Stimulated activated CD8-positive, alpha-beta memory T cell treated with anti-CD3 and anti-CD28 coated beads, Interleukin-15, amount 100 ng/mL, for 4 hours (primary cell): ENCODE measurements at regions not wholly inside any gene's neighbourhood (a gene's known extent, or its start where the extent isn't known, plus 50 kb on each side); places are given as distances from the start of the nearest gene placed in this dataset.
"Not testable (repeated sequence)": the region's sequence is repeated elsewhere in the genome, so short reads cannot be mapped to it uniquely, and the experiment has no call there.

Experiments
- DNase-seq, 2 donors: peaks; one replicate each; pipeline ENCODE4 v3.0.0-alpha.2; 2020; ENCODE audit warnings: low read depth in 2 of 2

DNA sequence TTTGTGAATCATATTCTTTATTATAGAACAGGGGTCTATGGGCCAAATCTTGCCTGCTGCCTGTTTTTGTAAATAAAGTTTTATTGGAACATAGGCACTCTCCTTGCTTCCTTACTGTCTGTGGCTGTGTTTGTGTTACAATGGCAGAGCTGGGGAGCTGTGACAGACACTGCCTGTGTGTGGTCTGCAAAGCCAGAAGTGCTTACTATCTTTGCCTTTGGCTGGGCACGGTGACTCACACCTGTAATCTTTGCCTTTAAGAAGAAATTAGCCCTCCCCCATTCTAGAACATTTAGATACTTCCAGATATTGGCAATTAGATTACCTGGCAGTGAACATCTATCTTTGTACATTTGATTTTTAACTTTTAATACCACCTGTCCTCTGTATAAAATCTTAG is 308.3 kb downstream of the FOXL1 start:
- no peak for DNase-seq

DNA sequence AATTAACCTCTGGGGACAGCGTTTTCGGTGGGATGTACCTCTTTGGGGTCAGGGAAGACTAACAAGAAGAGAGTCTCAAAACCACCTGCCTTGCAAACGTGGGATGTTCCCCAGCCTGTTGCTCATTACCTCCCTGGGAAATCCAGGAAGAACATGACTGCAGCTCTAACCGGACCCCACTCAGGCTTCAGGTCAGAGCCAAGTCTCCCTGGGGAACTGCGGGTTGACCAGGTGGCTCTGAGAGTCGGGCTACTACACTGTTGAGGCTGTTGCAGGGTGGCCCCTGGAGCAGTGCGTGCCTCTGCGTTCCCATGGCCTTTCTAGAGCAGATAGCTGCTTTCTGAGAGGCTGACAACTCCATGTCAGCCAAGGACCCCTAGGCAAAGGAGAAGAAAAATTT is 309.1 kb downstream of the FOXL1 start:
- no peak for DNase-seq

DNA sequence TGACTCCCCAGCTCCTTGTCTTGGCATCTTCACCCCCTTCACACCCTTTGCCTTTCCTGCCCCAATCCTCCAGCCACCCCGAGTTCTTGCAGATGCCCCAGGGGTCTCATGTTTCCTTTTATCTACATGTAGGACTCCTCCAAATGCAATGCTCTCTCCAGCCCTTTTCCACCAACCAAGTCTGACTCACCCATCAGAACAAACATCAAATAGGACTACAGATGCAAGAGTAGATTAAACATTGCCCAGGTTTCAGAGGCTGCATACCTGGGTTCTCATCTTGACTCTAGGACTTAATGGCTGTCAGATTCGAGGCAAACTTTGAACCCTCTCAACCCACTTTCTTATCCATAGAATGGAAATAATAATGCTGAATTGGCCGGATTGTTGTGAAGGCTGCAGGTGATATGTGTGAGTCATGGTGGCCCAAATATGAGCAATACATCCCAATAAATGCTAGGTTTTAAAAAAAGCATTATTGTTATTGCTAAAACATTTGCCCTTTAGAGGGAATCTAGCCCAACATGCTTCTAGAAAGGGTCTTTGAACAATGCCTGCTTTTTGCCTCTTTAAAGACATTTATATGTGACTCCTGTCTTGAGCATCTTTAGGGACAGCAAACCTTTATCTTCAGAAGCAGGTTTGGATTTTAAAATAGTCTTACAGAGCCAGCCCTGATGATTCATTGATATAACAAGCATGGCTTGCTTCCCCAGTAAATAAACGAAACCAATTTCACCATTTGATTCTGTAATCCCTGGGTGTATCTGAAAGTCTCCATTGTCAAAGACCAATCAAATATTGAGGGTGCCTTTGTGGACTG is 310.1 kb downstream of the FOXL1 start:
- DNase-seq: no peak

DNA sequence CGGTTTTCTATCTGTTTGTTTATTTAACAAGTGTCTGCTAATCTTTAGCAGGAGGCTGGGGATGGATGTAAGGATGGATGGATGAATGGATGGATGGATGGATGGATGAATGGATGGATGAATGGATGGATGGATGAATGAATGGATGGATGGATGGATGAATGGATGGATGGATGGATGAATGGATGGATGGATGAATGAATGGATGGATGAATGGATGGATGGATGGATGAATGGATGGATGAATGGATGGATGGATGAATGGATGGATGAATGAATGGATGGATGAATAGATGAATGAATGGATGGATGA is 310.7 kb downstream of the FOXL1 start:
- DNase-seq: not testable (repeated sequence)

DNA sequence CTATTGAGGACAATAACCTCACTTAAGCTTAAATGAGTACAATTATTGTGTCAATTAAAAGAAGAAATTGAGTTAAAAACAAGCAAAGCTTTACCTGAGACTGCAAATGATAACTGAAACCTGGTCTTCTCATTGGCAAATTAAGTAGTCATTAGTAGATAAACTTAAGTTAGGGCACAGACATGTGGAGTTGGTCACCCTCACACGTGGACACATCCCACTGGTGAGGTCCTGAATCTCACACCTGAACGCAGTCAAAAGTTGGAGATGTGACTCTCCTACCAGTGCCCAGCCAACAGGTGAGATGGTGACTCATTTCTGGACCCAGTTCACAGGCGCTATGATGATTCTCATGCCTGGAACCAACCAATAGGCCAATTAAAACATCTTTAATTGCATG is 311.6 kb downstream of the FOXL1 start:
- DNase-seq: no peak

DNA sequence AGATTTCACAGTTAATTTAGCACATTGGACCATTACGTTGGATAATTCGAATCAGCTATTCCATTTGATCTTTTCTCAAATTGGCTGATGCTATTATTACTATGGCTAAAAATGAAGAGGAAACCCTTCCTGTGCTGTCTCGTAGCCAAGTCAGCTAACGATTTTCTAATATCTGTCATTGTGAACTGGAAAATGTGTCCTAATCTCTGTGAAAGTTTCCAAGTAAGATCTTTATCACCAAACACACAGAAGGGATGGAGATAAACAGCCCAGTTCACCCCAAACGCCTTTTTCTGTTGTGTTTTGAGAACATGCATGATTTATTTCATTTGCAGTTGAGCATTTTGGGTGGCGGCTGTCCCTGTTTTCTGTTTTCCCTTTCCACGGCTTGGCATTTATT is 312.8 kb downstream of the FOXL1 start:
- DNase-seq: no peak

DNA sequence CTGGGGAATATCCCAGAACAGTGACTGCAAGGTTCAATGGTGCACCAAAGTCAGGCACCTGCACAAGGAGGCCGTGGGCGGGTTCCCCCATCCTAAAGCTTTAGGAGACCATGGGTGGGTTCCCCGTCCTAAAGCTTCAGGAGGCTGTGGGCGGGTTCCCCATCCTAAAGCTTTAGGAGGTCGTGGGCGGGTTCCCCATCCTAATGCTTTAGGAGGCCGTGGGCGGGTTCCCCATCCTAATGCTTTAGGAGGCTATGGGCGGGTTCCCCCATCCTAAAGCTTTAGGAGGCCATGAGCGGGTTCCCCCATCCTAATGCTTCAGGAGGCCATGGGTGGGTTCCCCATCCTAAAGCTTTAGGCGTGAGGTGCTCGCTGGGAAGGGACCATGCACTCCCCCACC is 313.3 kb downstream of the FOXL1 start:
- DNase-seq: no peak

DNA sequence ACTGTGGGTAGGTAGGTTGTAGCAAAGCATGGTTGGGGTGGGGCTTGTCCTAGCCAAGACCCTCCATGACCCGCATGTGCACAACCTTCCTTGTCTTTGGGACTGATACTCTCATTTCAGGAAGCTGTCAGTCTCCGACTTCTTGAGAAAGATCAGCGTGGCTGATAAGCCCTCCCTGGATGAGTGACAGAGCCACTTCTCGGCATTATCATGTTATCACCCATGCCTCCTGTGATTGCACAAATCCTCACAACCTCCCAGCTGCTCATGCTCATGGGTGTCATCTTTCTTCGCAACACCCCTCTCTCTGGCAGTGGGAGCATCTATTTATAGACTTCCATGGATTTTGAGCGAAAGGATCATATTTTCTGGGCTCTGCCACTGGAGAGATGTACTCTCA is 314.2 kb downstream of the FOXL1 start:
- DNase-seq: no peak

DNA sequence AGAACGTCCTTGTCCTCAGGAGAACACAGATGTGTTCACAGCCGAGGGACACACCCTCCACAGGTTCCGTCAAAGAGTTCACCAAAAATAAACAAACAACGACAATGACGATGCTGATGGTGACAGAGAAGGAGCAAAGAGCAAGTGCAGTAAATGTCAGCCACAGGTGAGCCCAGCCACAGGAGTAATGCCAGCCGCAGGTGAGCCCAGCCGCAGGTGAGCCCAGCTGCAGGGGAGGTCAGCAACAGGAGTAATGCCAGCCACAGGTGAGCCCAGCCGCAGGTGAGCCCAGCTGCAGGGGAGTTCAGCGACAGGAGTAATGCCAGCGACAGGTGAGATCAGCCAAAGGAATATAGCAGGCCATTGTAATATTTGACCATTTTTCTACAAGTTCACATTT is 315.2 kb downstream of the FOXL1 start:
- no peak for DNase-seq

DNA sequence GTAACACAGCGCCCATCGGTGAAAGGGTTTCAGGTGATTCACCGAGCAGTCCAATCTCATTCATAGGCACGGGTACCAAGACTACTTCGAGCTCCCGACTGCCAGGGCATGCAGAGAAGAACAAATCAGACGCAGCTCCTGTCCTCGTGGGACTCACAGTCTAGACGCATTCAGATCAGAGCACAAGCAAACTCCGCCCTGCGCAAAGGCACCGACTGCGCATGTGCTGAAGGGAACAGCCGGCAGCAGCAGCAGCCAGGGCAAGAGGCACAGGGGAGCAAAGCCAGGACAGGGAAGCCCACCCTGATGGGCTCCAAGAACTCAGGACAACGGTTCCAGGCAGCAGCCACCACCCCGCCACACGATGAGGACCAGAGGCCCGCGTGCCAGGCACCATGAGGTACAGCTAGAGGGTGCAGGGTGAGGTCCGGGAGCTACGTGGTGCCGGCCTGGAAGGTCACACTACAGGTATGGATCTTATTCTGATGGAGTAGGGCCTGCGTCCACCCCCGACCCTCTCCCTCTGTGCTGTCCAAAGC is 315.7 kb downstream of the FOXL1 start:
- DNase-seq: no peak

DNA sequence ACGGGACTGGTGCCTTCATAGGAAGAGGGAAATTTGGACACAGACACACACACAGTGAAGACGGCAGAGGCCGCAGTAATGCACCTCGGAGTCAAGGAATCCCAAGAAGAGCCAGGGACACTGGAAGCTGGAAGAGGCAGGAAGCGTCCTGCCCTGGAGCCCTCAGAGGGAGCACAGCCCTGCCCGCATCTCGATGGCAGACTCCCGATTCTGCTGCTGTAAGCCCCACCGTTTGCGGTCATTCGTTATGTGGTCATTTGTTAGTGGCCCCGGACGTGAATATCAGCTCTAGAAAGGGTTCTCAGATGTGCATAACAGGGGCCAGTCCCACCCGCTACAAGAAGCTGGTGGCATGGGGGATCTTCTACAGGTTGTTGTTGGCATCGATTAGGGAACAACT is 316.6 kb downstream of the FOXL1 start:
- no peak for DNase-seq

DNA sequence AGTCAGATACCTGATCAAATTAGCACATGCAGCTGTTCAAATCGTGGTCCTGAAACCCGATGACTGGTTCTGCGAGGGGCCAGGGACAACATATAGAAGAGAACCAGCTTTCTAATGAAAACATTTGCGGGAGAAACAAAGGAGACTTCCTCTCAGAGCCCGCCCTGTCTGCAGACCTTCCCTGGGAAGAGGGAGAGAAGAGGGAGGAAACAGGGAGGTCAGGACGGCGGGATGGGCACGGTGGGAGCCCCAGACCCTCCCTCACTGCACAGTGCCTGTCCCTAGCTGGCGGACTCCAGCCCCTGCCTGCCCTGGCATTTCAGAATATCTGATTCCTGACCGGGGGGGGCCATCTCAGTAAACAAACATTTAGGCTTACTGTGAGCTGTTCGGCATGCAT is 317.3 kb downstream of the FOXL1 start:
- no peak for DNase-seq

DNA sequence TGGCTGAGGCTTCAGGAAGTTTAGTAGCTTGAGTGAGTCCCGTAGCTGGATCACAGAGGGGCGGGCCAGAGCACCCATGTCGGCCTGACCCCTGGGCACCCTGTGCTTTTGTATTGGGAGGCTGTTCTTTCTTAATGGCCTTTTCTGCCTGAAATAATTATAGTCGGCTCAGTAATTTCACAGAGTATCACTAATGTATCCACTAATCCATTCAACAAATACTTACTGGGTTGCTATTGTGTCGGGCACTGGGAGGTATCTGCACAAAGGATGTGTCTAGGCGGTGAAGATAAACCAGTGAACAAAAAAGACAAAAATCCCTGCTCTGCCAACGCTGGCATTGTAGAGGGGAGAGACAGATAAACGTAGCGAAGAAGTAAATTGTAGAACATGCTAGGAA is 318.6 kb downstream of the FOXL1 start:
- no peak for DNase-seq

DNA sequence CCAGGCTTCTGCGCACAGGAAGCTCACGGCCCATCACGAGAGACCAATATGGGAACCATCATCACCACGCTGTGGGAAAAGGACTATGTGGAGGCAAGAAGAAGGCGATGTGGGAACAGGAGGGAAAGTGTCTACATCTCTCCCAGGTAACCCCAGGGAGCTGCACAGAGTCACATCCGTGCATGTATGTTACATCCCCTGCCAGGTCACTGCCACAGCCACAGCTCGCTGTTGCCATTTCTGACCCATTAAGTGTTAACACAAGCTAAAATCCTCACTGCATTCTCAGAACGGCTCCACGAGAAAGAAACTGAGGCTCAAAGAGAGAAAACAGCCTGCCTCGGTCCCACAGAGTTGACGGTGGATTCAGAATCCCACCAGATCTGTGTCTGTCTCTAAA is 319.1 kb downstream of the FOXL1 start:
- DNase-seq: no peak

DNA sequence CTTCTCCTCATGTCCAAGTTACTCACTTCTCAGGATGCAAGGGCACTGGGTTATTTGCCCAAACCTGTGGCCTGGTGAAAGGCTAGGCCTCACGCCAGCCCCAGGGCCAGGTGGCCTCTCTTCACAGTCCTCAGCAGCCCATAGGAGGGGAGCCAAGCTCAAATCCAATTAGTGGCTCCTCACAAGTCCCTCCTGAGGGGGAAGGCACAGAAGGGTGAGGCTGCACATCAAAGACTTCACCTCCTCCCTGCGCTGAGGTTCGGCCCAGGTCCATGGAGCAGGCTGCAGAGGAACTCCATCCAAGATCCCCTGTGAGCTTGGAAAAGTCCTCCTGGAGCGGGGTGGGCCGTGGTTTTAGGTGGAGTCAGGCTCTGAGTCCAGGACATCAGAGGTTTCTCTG is 320.0 kb downstream of the FOXL1 start:
- no peak for DNase-seq

DNA sequence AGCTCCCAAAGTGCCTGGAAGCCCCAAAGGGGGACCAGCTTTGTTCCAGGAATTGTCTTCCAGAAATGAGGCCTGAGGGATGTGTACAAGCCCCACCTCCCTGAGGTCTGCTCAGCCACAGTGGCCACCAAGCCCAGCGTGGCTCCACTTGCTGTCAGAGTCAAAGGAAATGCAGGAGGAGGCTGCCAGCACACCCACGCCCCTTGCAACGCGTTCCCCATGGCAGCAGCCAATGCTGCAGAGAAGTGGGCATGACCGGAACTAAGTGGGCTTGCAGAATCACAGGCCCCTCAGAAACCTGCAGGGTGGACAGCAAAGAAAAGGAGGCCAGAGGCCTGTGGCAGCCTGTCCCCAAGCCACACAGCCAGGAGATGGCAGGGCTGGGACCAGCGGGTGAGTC is 320.8 kb downstream of the FOXL1 start:
- no peak for DNase-seq

DNA sequence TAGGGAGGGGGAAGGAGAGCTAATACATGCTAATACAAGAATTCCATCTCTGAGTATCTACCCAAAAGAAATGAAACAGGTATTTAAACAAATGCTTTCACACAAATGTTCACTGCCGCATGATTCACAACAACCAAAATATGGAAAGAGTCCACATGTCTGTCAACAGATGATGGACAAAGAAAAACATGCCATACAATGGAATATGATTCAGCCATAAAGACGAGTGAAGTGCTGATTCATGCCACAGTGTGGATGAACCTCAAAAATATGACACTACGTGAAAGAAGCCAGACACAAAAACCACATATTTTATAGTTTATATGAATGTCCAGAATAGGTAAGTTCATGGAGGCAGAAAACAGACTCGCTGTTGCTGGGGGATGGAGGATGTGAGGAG is 321.4 kb downstream of the FOXL1 start:
- no peak for DNase-seq

DNA sequence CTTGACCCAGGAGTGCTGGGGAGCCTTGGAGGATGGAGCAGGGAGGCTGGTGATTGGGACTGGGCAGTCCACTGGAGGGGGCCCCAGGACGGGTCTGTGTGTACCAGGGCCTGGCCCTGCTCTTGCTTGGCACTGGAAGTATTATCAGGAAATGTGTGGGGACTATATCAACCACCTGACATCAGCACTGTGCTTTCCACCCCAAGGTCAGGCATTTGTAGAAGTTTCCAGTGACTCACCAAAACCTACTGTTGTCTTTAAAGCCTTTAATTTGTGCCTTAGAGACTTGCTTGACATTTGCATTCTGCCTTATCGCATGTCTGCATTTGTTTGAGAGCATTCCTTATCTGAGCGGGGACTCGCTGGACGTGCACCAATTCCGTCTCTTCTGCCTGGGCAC is 323.1 kb downstream of the FOXL1 start:
- DNase-seq: no peak

DNA sequence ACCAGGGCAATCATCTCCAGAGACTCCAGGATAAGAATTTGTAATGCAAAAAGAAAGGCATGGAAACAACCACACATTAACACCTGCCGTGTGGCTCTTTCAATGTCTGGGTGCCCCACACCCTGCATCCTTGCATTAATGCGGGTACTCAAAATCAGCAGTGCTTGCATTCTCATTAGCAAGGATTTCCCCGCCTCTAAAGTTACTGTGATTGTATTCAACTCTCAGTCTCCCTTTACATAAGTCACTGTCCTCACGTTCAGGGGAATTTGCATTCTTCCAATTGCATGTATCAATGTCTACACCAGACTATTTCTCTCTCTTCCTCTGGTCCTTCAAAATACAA is 324.3 kb downstream of the FOXL1 start:
- DNase-seq: no peak

DNA sequence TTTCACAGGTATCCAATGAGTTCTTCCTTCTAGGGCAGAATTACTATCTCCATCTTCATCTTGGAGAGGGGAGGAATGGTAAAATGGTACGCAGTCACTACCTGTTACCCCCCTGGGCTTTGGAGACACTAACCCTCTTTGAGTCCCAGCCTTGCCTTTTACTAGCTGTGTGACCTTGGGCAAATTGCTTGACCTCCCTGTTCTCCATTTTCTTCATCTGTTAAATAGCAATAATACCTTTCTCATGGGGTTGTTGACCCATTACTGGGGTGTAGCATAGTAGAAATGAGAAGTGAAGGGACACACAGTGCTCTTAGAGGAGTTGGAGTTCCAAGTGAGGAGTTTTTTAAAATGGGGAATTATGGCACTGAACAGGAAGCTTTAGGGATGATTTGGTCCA is 324.7 kb downstream of the FOXL1 start:
- no peak for DNase-seq

DNA sequence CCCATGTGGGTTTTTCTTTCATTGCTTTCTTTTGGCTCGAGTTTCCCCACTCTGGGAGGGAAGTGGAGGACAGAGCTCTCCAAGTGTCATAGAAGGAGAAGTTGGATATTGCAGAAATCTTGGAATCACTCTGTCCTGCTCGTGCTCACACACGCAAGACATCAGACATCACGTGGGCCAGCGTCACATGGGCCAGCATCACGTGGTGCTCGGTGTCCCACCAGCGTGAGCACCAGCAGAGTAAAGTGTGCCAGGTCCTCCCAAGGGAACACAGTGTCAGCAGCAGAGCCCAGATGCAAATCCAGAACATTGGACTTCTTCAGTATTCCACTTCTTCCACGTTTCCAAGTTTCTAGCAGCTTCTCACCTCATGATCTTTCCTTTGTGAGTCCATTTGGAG is 327.0 kb downstream of the FOXL1 start:
- no peak for DNase-seq

DNA sequence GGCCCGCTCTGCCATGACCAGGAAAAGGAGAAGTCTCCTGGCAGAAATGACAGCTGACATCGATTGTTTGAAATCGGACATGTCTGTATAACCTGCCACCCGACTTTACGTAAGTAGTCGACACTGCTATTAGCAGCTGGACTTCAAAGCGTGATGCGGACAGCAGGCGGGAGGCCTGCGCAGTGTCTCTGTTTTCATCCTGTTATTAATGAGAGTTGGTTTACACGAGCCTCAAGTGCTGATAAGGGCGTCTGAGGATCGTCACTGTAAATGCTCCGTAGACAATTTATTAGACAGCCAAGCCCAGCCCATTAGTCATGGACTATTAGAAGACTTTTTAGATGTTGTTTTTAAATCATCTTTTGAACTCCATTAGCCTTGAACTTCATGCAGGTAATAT is 328.3 kb downstream of the FOXL1 start:
- DNase-seq: no peak

DNA sequence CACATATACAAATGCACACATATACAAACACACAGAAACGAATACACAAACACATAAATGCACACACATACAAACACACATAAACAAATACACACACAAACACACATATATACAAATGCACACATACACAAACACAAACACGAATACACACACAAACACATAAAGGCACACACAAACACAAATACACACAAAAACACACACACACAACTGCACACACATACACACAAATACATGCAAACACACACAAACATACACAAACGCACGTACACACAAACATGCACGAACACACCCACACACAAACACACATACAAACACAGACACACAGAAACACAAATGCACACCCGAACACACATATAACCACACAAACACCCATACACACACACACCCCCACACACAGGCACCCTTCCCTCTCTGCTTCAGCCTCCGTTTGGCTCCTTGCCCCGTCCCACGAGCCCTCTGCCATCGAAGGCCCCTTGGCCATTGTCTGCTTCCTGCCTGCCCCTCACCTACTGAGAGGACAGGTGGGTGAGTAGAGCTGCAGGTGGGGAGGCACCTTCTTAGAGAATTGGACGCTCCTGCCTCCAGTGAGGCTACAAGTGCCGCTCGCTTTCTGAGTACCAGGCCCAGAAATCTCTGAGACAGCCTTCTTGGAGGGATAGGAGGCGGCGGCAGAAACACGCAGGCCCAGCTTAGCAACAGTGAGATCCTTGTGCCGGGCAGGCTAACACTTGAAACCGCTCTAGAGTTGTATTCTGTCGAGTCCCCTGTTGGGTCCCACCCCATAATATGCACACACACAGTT is 331.2 kb downstream of the FOXL1 start:
- DNase-seq: no peak
